ENCODE measurements at regions not wholly inside any gene's neighbourhood (a gene's known extent, or its start where the extent isn't known, plus 50 kb on each side); places are given as distances from the start of the nearest gene placed in this dataset.
"Not testable (repeated sequence)": the region's sequence is repeated elsewhere in the genome, so short reads cannot be mapped to it uniquely, and the experiment has no call there.

- not testable (repeated sequence) for H3K27ac ChIP-seq (ENCODE audit: low read length); H3K79me2 ChIP-seq (replicated peaks; ENCODE audit: insufficient read depth, low read length); H4K20me1 ChIP-seq (ENCODE audit: insufficient read depth); H3K27me3 ChIP-seq (ENCODE audit: insufficient read depth, low read depth, low read length); H2AFZ ChIP-seq (ENCODE audit: low read depth, low read length); H3K4me2 ChIP-seq (ENCODE audit: low read length); H3K9me2 ChIP-seq (ENCODE audit: insufficient read depth, low read length); H3K9ac ChIP-seq (ENCODE audit: low read length); H3K4me3 ChIP-seq (ENCODE audit: low read length); H3K36me3 ChIP-seq (ENCODE audit: insufficient read depth, low read length); H3K9me3 ChIP-seq (ENCODE audit: low read length); H3F3A ChIP-seq (ENCODE audit: insufficient read depth, low read length, poor library complexity, severe bottlenecking)
These were observed 327.5 kb downstream of the GOLGA6L6 start for GRCh38 chr15:20214101-20214500.

- H3K27me3 ChIP-seq (ENCODE audit: insufficient read depth, low read depth, low read length): not testable (repeated sequence)
These were observed 330.1 kb downstream of the GOLGA6L6 start for GRCh38 chr15:20211508-20211907.

GRCh38 chr15:20209973-20210372 lies 331.6 kb downstream of the GOLGA6L6 start:
- H2AFZ ChIP-seq (ENCODE audit: low read depth, low read length); H4K20me1 ChIP-seq (ENCODE audit: insufficient read depth); H3K9me3 ChIP-seq (ENCODE audit: low read length); H3K4me3 ChIP-seq (ENCODE audit: low read length); H3K27ac ChIP-seq (ENCODE audit: low read length); H3K4me2 ChIP-seq (ENCODE audit: low read length); H3K36me3 ChIP-seq (ENCODE audit: insufficient read depth, low read length); H3K9ac ChIP-seq (ENCODE audit: low read length); H3K9me2 ChIP-seq (ENCODE audit: insufficient read depth, low read length); H3F3A ChIP-seq (ENCODE audit: insufficient read depth, low read length, poor library complexity, severe bottlenecking); H3K79me2 ChIP-seq (replicated peaks; ENCODE audit: insufficient read depth, low read length); H3K27me3 ChIP-seq (ENCODE audit: insufficient read depth, low read depth, low read length): not testable (repeated sequence)

More at GRCh38 chr15:20211508-20211907, 330.1 kb downstream of the GOLGA6L6 start:
- H3K9me2 ChIP-seq (ENCODE audit: insufficient read depth, low read length); H3K4me3 ChIP-seq (ENCODE audit: low read length); H3F3A ChIP-seq (ENCODE audit: insufficient read depth, low read length, poor library complexity, severe bottlenecking); H3K27ac ChIP-seq (ENCODE audit: low read length); H2AFZ ChIP-seq (ENCODE audit: low read depth, low read length); H3K9ac ChIP-seq (ENCODE audit: low read length); H3K4me2 ChIP-seq (ENCODE audit: low read length); H4K20me1 ChIP-seq (ENCODE audit: insufficient read depth); H3K79me2 ChIP-seq (replicated peaks; ENCODE audit: insufficient read depth, low read length); H3K9me3 ChIP-seq (ENCODE audit: low read length); H3K36me3 ChIP-seq (ENCODE audit: insufficient read depth, low read length): not testable (repeated sequence)

GRCh38 chr15:20207607-20208006 lies 334.0 kb downstream of the GOLGA6L6 start:
- not testable (repeated sequence) for H3F3A ChIP-seq (ENCODE audit: insufficient read depth, low read length, poor library complexity, severe bottlenecking); H4K20me1 ChIP-seq (ENCODE audit: insufficient read depth); H3K27ac ChIP-seq (ENCODE audit: low read length); H3K9me3 ChIP-seq (ENCODE audit: low read length); H3K4me3 ChIP-seq (ENCODE audit: low read length); H3K4me2 ChIP-seq (ENCODE audit: low read length); H3K36me3 ChIP-seq (ENCODE audit: insufficient read depth, low read length); H2AFZ ChIP-seq (ENCODE audit: low read depth, low read length); H3K79me2 ChIP-seq (replicated peaks; ENCODE audit: insufficient read depth, low read length); H3K9me2 ChIP-seq (ENCODE audit: insufficient read depth, low read length); H3K27me3 ChIP-seq (ENCODE audit: insufficient read depth, low read depth, low read length); H3K9ac ChIP-seq (ENCODE audit: low read length)

GRCh38 chr15:20207198-20207597 lies 334.4 kb downstream of the GOLGA6L6 start:
- not testable (repeated sequence) for H3K9ac ChIP-seq (ENCODE audit: low read length); H3K27me3 ChIP-seq (ENCODE audit: insufficient read depth, low read depth, low read length); H3K36me3 ChIP-seq (ENCODE audit: insufficient read depth, low read length); H3K27ac ChIP-seq (ENCODE audit: low read length); H3K9me2 ChIP-seq (ENCODE audit: insufficient read depth, low read length); H2AFZ ChIP-seq (ENCODE audit: low read depth, low read length); H3K9me3 ChIP-seq (ENCODE audit: low read length); H4K20me1 ChIP-seq (ENCODE audit: insufficient read depth); H3K4me3 ChIP-seq (ENCODE audit: low read length); H3F3A ChIP-seq (ENCODE audit: insufficient read depth, low read length, poor library complexity, severe bottlenecking); H3K79me2 ChIP-seq (replicated peaks; ENCODE audit: insufficient read depth, low read length); H3K4me2 ChIP-seq (ENCODE audit: low read length)

GRCh38 chr15:20204177-20204866 lies 337.3 kb downstream of the GOLGA6L6 start:
- H3K27me3 ChIP-seq (ENCODE audit: insufficient read depth, low read depth, low read length); H2AFZ ChIP-seq (ENCODE audit: low read depth, low read length): not testable (repeated sequence)

GRCh38 chr15:20203649-20204150 lies 337.9 kb downstream of the GOLGA6L6 start:
- not testable (repeated sequence) for H3K36me3 ChIP-seq (ENCODE audit: insufficient read depth, low read length); H2AFZ ChIP-seq (ENCODE audit: low read depth, low read length); H3K4me3 ChIP-seq (ENCODE audit: low read length); H3K9ac ChIP-seq (ENCODE audit: low read length); H3F3A ChIP-seq (ENCODE audit: insufficient read depth, low read length, poor library complexity, severe bottlenecking); H3K27me3 ChIP-seq (ENCODE audit: insufficient read depth, low read depth, low read length); H4K20me1 ChIP-seq (ENCODE audit: insufficient read depth); H3K9me2 ChIP-seq (ENCODE audit: insufficient read depth, low read length); H3K9me3 ChIP-seq (ENCODE audit: low read length); H3K79me2 ChIP-seq (replicated peaks; ENCODE audit: insufficient read depth, low read length); H3K4me2 ChIP-seq (ENCODE audit: low read length); H3K27ac ChIP-seq (ENCODE audit: low read length)

More at GRCh38 chr15:20204177-20204866, 337.3 kb downstream of the GOLGA6L6 start:
- H3K79me2 ChIP-seq (replicated peaks; ENCODE audit: insufficient read depth, low read length); H3K27ac ChIP-seq (ENCODE audit: low read length); H3K4me2 ChIP-seq (ENCODE audit: low read length); H3F3A ChIP-seq (ENCODE audit: insufficient read depth, low read length, poor library complexity, severe bottlenecking); H3K9me2 ChIP-seq (ENCODE audit: insufficient read depth, low read length); H3K9me3 ChIP-seq (ENCODE audit: low read length); H4K20me1 ChIP-seq (ENCODE audit: insufficient read depth); H3K4me3 ChIP-seq (ENCODE audit: low read length); H3K36me3 ChIP-seq (ENCODE audit: insufficient read depth, low read length); H3K9ac ChIP-seq (ENCODE audit: low read length): not testable (repeated sequence)

- H3K9me2 ChIP-seq (ENCODE audit: insufficient read depth, low read length); H3K4me3 ChIP-seq (ENCODE audit: low read length); H2AFZ ChIP-seq (ENCODE audit: low read depth, low read length); H3F3A ChIP-seq (ENCODE audit: insufficient read depth, low read length, poor library complexity, severe bottlenecking); H3K9ac ChIP-seq (ENCODE audit: low read length); H3K27me3 ChIP-seq (ENCODE audit: insufficient read depth, low read depth, low read length); H3K79me2 ChIP-seq (replicated peaks; ENCODE audit: insufficient read depth, low read length); H4K20me1 ChIP-seq (ENCODE audit: insufficient read depth); H3K4me2 ChIP-seq (ENCODE audit: low read length); H3K9me3 ChIP-seq (ENCODE audit: low read length); H3K36me3 ChIP-seq (ENCODE audit: insufficient read depth, low read length); H3K27ac ChIP-seq (ENCODE audit: low read length): not testable (repeated sequence)
These were observed 346.9 kb downstream of the GOLGA6L6 start for GRCh38 chr15:20194591-20195198.

All from neural cell (in vitro differentiated cells).